Mammary epithelial cell (primary cell): ENCODE measurements at regions not wholly inside any gene's neighbourhood (a gene's known extent, or its start where the extent isn't known, plus 50 kb on each side); places are given as distances from the start of the nearest gene placed in this dataset.

Experiments
- EZH2 ChIP-seq: IDR thresholded peaks from 2 replicates; pipeline ENCODE4 v1.6.1; 2012; ENCODE audit warnings: low read length, inconsistent platforms, borderline replicate concordance
- TF ChIP-seq, protein P1 (sequence below), 2 donors: IDR thresholded peaks in 1 of 2; conservative IDR thresholded peaks in 1 of 2; 2 replicates each; pipeline ENCODE4 v1.5.1; 2011 to 2012; ENCODE audit warnings: inconsistent platforms in 2 of 2, low read length in 2 of 2, mild to moderate bottlenecking in 2 of 2, control low read depth in 1 of 2, low read depth in 1 of 2; ENCODE audit not compliant: insufficient read depth in 1 of 2; ENCODE audit errors: extremely low read depth in 1 of 2

DNA sequence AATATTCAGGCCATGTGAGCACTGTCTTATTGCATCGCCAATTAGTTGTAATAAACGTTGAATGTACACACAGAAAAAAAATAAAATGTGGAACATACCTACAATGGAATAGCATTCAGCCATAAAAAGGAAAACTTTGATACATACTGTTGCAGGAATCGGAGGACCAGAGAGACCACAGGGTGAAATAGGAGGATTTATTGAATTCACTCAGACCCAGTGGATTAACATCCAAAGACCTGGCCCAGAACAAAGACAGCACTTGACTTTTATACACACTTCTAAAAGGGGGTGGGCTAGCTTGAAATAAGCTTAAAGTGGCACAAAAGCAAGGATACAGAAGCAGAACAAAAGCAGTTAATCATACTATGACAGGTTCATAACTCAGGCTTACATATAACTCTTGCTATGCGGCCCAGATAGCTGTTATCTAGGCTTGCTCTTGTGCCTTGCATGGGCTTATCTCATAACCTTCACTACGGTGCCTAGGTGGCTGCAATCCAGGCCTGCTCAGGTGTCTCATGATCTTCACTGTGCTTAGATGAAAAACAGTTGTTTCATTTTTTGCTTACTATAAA lies 292.2 kb upstream of the TAC1 start:
- TF ChIP-seq, protein P1, sequence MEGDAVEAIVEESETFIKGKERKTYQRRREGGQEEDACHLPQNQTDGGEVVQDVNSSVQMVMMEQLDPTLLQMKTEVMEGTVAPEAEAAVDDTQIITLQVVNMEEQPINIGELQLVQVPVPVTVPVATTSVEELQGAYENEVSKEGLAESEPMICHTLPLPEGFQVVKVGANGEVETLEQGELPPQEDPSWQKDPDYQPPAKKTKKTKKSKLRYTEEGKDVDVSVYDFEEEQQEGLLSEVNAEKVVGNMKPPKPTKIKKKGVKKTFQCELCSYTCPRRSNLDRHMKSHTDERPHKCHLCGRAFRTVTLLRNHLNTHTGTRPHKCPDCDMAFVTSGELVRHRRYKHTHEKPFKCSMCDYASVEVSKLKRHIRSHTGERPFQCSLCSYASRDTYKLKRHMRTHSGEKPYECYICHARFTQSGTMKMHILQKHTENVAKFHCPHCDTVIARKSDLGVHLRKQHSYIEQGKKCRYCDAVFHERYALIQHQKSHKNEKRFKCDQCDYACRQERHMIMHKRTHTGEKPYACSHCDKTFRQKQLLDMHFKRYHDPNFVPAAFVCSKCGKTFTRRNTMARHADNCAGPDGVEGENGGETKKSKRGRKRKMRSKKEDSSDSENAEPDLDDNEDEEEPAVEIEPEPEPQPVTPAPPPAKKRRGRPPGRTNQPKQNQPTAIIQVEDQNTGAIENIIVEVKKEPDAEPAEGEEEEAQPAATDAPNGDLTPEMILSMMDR (conservative IDR thresholded peaks at IDR 0.05 in 1 of 2, IDR thresholded peaks at IDR 0.05 in 1 of 2; ENCODE audit: extremely low read depth in 1 of 2, insufficient read depth in 1 of 2, low read depth in 1 of 2, low read length in 2 of 2), result no peak
- no peak for TF ChIP-seq EZH2
